H1 (cell line): ENCODE measurements at regions not wholly inside any gene's neighbourhood (a gene's known extent, or its start where the extent isn't known, plus 50 kb on each side); places are given as distances from the start of the nearest gene placed in this dataset.

ENCODE experiments used
- TF ChIP-seq, protein P1 (sequence below), 3 experiments: IDR thresholded peaks; 1 replicate in 2 of 3; 2 replicates in 1 of 3; pipeline versions ENCODE4 v1.5.1 to v1.6.1; 2011; ENCODE audit warnings: low read length in 3 of 3, mild to moderate bottlenecking in 3 of 3, inconsistent platforms in 2 of 3, low read depth in 1 of 3, moderate library complexity in 1 of 3; ENCODE audit not compliant: insufficient read depth in 1 of 3; ENCODE audit errors: control extremely low read depth in 1 of 3

GRCh38 chr3:159821110-159821509 is 167.5 kb upstream of the IL12A start (continued):
- TF ChIP-seq, protein P1, sequence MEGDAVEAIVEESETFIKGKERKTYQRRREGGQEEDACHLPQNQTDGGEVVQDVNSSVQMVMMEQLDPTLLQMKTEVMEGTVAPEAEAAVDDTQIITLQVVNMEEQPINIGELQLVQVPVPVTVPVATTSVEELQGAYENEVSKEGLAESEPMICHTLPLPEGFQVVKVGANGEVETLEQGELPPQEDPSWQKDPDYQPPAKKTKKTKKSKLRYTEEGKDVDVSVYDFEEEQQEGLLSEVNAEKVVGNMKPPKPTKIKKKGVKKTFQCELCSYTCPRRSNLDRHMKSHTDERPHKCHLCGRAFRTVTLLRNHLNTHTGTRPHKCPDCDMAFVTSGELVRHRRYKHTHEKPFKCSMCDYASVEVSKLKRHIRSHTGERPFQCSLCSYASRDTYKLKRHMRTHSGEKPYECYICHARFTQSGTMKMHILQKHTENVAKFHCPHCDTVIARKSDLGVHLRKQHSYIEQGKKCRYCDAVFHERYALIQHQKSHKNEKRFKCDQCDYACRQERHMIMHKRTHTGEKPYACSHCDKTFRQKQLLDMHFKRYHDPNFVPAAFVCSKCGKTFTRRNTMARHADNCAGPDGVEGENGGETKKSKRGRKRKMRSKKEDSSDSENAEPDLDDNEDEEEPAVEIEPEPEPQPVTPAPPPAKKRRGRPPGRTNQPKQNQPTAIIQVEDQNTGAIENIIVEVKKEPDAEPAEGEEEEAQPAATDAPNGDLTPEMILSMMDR (IDR thresholded peaks at IDR 0.05; ENCODE audit: control extremely low read depth in 1 of 3, insufficient read depth in 1 of 3, low read depth in 1 of 3, low read length in 3 of 3): no peak
- TF ChIP-seq, all 59 proteins: peak for 0
